Sigmoid colon (tissue), 6 donors: ENCODE measurements at regions not wholly inside any gene's neighbourhood (a gene's known extent, or its start where the extent isn't known, plus 50 kb on each side); places are given as distances from the start of the nearest gene placed in this dataset.

Experiments used
- DNase-seq: peaks from one replicate; pipeline ENCODE4 v3.0.0-alpha.2; 2019
- H3K27ac ChIP-seq, 4 donors: fragments of 200-600 bp; sonication (generic); one replicate each; pipeline ENCODE4 v1.5.1; 2016 to 2019; ENCODE audit warnings: mild to moderate bottlenecking in 1 of 4
- H3K27me3 ChIP-seq, 3 donors: fragments of 200-600 bp; sonication (generic); one replicate each; pipeline ENCODE4 v1.5.1; 2019; ENCODE audit warnings: mild to moderate bottlenecking in 1 of 3
- H3K36me3 ChIP-seq, 4 donors: fragments of 200-600 bp; sonication (generic); one replicate each; pipeline ENCODE4 v1.5.1; 2016 to 2019
- H3K4me1 ChIP-seq, 4 donors: fragments of 200-600 bp; sonication (generic); one replicate each; pipeline ENCODE4 v1.5.1; 2017 to 2019
- H3K4me3 ChIP-seq, 4 donors: fragments of 200-600 bp; sonication (generic); one replicate each; pipeline ENCODE4 v1.5.1; 2017 to 2019; ENCODE audit warnings: mild to moderate bottlenecking in 2 of 4, moderate library complexity in 1 of 4
- H3K9me3 ChIP-seq, 4 donors: fragments of 200-600 bp in 3 of 4; sonication (generic) in 3 of 4; one replicate each; pipeline versions ENCODE4 v1.5.1 to v1.6.1; 2013 to 2019
- CTCF ChIP-seq, 4 experiments: fragments of 450-650 bp in 3 of 4; fragments of 200-600 bp in 1 of 4; IDR thresholded peaks; one replicate each; pipeline ENCODE4 v1.5.1; 2016 to 2019; ENCODE audit warnings: antibody characterized with exemption in 4 of 4, mild to moderate bottlenecking in 3 of 4, moderate library complexity in 2 of 4
- EP300 ChIP-seq, 4 donors: sonication (generic); formaldehyde crosslinking; IDR thresholded peaks; one replicate each; pipeline ENCODE4 v1.6.1; 2017; ENCODE audit warnings: antibody characterized with exemption in 4 of 4
- POLR2A ChIP-seq, 2 donors: fragments of 450-650 bp; IDR thresholded peaks; one replicate each; pipeline ENCODE4 v1.6.1; 2016; ENCODE audit warnings: antibody characterized with exemption in 2 of 2, mild to moderate bottlenecking in 2 of 2, moderate library complexity in 2 of 2
- POLR2AphosphoS5 ChIP-seq, 4 donors: sonication (generic); formaldehyde crosslinking; IDR thresholded peaks; one replicate each; pipeline ENCODE4 v1.6.1; 2017; ENCODE audit warnings: antibody characterized with exemption in 4 of 4
- WGBS, 2 donors: extraction: QIAGEN DNeasy Blood & Tissue Kit; methylation state at CpG; one replicate each; pipeline ENCODE4 v1.1.7; 2013; 5-methylcytosine and 5-hydroxymethylcytosine counted together
- intact Hi-C: fragments of 100-400 bp; cut with DNase I; formaldehyde crosslinking; loops from one replicate; pipeline ENCODE4 v1.15.1; 2023
- donor health status: healthy with polysubstance abuse.
- donor health status: healthy.

GRCh38 chr1:10957133-10957532 is 55.3 kb upstream of the TARDBP start:
- H3K27me3 ChIP-seq, result no peaks in the 10 kb centered on the region
- intact Hi-C loops, result no loop called here
- H3K4me3 ChIP-seq, result no peak overlapping the region
- no peaks in the 10 kb centered on the region for H3K36me3 ChIP-seq
- TF ChIP-seq POLR2AphosphoS5 (IDR thresholded peaks at IDR 0.05) (no peak), EP300 (IDR thresholded peaks at IDR 0.05) (no peak), CTCF (IDR thresholded peaks at IDR 0.05) (no peak), POLR2A (IDR thresholded peaks at IDR 0.05) (no peak)
- peaks cover 0 to 8% (median 4%) of the 10 kb centered on the region in 4 donors for H3K4me1 ChIP-seq
- peaks cover 0 to 6% (median 0%) of the 10 kb centered on the region in 4 donors for H3K9me3 ChIP-seq
- WGBS, 2 donors, result 76 to 88% methylated on average over 15 of the region's 15 CpGs
- no peak overlapping the region for H3K27ac ChIP-seq
- no peak for DNase-seq

- 19 to 69% methylated on average over 10 of the region's 10 CpGs for WGBS, 2 donors
- Histone ChIP-seq H3K27ac (no peak overlapping the region), H3K4me3 (no peak overlapping the region), H3K36me3 (no peaks in the 10 kb centered on the region), H3K27me3 (no peaks in the 10 kb centered on the region), H3K9me3 (peaks cover 0 to 5% (median 0%) of the 10 kb centered on the region in 4 donors), H3K4me1 (peaks cover 0 to 8% (median 4%) of the 10 kb centered on the region in 4 donors)
- DNase-seq, result no peak
- intact Hi-C loops, result no loop called here
- TF ChIP-seq CTCF (IDR thresholded peaks at IDR 0.05), result no peak
- no peak for TF ChIP-seq POLR2AphosphoS5 (IDR thresholded peaks at IDR 0.05)
- no peak for TF ChIP-seq EP300 (IDR thresholded peaks at IDR 0.05)
- TF ChIP-seq POLR2A (IDR thresholded peaks at IDR 0.05), result no peak
These were observed 53.8 kb upstream of the TARDBP start for GRCh38 chr1:10958614-10959013.

GRCh38 chr1:10960411-10961299 is 51.8 kb upstream of the TARDBP start:
- WGBS, 2 donors, result 56 to 59% methylated on average over 45 of the region's 45 CpGs
- no peak for TF ChIP-seq POLR2A (IDR thresholded peaks at IDR 0.05)
- TF ChIP-seq POLR2AphosphoS5 (IDR thresholded peaks at IDR 0.05), result no peak
- no peak for TF ChIP-seq EP300 (IDR thresholded peaks at IDR 0.05)
- peak; percentile 40 to 90 (median 74) for TF ChIP-seq CTCF (IDR thresholded peaks at IDR 0.05)
- H3K4me3 ChIP-seq, result no peak overlapping the region
- intact Hi-C loops, result no loop called here
- peak; percentile 88 for DNase-seq
- peaks cover 0 to 5% (median 0%) of the 10 kb centered on the region in 3 donors for H3K27me3 ChIP-seq
- H3K36me3 ChIP-seq, result no peaks in the 10 kb centered on the region
- H3K4me1 ChIP-seq, result peaks cover 0 to 8% (median 4%) of the 10 kb centered on the region in 4 donors
- H3K9me3 ChIP-seq, result no peaks in the 10 kb centered on the region
- no peak overlapping the region for H3K27ac ChIP-seq

GRCh38 chr1:10961300-10961833 is 51.1 kb upstream of the TARDBP start:
- Histone ChIP-seq H3K27ac (no peak overlapping the region), H3K4me3 (no peak overlapping the region), H3K36me3 (no peaks in the 10 kb centered on the region), H3K9me3 (no peaks in the 10 kb centered on the region), H3K27me3 (peaks cover 0 to 5% (median 0%) of the 10 kb centered on the region in 3 donors), H3K4me1 (peaks cover 0 to 8% (median 4%) of the 10 kb centered on the region in 4 donors)
- DNase-seq, result no peak
- intact Hi-C loops, result no loop called here
- WGBS, 2 donors, result 54 to 67% methylated on average over 13 of the region's 13 CpGs
- TF ChIP-seq POLR2A (IDR thresholded peaks at IDR 0.05) (no peak), CTCF (IDR thresholded peaks at IDR 0.05) (no peak), POLR2AphosphoS5 (IDR thresholded peaks at IDR 0.05) (no peak), EP300 (IDR thresholded peaks at IDR 0.05) (no peak)
